Fibroblast of skin of left biceps (primary cell): ENCODE measurements at regions not wholly inside any gene's neighbourhood (a gene's known extent, or its start where the extent isn't known, plus 50 kb on each side); places are given as distances from the start of the nearest gene placed in this dataset.

Experiments
- DNase-seq, 2 experiments: peaks; one replicate each; pipeline ENCODE4 v3.0.0-alpha.2; 2013; ENCODE audit warnings: low read depth in 2 of 2

DNA sequence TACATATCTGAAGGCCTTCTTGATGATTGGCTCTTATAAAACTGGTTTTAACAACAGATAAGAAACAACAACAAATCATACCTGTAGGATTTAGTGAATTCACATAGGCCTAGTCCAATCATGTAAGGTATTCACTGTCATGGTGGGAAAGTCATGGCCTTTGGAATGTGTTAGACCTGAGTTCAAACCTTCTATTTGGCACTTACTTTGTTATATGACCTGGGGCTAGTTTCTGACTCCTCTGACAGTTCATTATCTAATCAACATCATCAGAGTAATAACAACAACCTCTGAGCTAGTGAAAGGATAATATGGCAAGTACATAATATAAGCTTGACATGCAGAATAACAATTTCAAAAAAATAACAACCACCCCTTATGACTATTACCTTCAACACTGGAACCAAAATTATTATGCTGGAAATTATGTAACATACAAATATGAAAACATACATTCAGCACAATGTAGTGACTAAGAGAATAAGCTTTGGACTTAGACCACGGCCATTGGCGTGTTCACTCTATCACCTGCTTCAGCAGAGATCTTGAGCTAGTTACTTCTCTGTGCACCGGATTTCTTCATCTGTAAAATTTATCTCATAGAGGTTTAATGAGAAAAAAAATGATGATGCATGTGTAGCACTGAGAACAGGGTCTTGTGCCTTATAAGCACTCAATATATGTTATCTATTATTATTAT lies 597.6 kb downstream of the LMO4 start:
- DNase-seq = no peak

DNA sequence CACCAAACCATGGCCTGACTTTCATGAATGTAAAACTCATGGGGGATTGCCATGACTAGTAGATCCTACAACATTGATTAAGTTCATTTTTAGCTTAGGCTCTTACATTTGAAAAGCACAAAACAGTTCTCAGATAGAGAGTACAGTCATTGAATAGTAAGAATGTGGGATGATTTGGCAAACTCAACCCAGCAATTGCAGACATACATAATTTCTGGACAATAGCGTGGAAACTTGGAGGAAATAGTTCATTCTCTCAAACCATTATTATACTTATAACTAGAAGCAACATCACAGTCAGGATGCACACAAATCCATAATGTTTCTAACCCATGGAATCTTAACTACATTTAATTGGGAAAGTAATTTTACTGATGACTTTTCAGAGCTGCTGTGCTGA lies 598.2 kb downstream of the LMO4 start:
- DNase-seq = no peak

DNA sequence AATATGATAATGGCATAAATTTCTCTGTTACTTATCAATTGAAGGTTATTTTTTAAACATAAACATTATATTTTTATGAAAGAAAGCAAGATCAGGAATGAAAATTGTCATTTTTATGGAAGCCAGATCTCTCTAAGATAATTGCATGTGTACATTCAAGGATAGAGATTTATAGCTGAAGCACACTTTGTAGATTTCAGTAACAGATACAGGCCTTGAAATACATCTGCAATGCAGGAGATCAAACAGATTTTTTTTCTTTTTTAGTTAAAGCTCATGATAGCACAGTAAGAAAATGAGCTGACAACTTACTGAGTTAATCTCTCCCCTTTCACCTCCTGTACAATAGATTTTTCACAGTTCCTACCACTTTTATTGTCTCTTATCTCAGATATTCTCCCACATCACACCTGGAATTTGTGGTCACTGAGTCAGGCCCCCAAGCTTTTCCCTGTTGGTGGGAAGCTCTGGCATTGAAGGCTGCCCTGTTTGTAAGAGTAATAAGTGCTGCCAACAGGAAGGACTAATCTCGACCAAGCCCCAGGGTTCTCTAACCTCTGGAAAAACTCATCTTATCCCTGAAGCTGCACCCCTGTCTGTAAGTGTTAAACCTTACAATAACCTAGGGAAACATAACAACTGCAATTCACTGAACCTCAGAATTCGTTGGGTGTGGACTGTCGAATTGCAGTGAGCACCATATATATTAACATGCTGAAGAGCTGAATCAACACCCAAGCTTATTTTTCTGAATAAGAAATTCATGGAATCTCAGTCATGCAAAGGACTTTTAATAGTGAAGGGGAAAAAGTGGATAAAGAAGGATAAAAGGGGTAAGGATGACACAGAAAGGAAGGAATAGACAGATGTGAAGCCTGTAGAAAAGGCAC lies 599.0 kb downstream of the LMO4 start:
- DNase-seq = no peak

DNA sequence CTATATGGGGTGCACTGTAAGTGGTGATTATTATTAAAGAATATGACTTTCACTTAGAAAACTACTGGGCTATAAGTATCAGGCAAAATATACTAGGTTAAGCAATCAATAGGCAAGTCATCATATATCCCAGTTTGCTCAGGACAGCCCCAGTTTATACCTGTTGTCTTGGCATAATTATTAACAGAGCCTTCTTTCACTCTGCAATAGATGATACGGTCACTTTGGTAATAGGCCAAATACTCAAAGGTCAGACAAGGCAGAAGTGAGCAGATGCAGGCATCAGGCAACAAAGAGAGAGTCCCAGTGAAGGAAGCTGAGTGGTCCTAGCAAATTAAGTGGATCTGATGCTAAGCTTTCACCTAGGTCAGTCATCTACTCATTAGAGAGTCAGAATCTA lies 599.9 kb downstream of the LMO4 start:
- DNase-seq = no peak

DNA sequence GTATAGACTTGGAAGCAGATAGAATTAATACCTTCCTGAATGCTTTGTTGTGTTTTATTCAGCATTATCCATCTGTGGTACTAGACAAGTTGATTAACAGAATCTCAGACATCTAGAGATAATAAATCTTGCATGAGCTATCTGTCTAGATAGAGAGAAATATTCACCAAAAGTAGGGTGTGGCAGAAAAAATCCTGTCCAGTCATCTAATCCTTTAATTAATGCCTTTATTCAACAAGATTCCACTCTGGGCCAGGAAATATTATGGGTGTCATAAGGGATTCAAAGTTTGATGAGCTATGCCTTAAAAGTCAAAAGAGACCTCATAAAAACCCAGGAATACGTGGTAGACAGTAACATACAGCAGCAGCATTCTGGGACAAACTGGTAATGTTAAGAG lies 601.2 kb downstream of the LMO4 start:
- DNase-seq = no peak

DNA sequence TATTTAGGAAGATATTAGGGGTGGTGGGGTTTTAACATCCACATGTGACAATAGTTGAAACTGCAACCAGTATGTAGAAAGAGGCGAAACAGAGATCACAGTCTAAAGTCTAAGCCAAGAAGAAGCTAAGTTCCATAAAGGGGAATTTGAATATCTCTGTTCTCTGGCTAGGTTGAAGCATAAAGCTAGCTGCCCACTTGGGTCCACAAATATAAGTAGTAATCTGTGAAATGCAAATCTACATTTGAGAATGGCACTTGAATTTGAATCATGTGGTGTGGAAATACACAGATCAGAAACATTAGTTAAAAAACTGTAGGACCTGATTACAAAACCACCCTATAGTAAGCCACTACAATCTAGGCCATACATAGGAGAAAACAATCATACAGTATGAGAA lies 602.1 kb downstream of the LMO4 start:
- DNase-seq = no peak

DNA sequence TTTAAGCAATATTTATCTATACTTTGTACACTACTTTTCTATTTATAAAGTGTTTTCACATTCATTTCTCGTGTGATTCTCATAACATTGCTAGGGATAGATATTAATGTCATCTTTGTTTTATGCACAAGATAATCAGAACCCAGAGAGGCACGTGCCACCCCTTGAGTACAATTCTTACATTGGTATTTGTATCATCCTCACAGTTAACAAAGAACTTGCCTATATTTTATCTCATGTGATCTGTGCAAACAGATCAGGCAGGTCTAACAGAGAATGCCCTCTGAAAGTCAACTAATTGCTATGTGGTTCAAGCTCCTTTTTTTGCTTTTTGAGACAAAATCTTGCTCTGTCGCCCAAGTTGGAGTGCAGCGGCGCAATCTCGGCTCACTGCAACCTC lies 604.5 kb downstream of the LMO4 start:
- no peak for DNase-seq

DNA sequence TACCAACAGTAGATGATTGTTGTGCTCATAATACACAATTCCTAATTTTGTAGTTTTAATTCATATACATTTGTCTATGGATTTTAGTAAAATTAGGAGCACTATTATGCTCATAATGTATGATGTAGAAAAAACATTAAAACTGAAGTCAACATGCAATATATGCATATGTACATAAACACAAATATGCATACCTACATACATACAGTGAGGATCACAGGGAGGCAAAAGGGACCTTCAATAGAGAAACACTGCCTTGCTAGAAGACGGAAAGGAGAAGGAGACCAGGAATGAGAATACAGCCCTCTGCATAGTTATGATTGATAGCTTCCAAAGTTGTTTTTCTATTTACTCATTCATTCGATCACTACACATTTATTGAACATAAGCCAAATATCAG lies 606.5 kb downstream of the LMO4 start:
- no peak for DNase-seq

DNA sequence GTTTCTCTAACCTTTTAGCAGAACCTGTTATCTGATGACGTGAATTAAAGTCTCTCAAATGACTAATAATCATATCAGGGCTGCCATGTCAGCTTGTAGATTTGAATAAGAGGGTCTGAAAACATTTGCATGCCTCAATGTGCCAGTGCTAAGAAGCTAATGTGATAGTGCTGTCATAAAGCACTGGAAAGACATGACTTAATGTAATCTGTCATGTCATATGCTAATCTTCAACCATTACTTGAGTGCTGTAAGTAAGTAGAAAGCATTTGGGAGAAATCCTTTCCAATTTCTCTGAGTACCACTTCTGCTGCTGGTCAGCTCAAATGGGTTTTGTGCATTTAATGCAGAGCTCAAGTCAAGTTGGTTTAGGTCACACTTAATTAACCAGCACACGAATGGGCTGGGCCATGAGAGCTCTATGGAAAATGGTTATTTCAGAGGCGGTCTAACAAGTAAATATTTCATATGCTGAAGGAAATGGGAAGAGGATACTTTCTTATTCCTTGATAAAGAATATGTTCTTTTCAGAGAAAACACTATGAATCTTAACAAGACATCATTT lies 609.2 kb downstream of the LMO4 start:
- no peak for DNase-seq

DNA sequence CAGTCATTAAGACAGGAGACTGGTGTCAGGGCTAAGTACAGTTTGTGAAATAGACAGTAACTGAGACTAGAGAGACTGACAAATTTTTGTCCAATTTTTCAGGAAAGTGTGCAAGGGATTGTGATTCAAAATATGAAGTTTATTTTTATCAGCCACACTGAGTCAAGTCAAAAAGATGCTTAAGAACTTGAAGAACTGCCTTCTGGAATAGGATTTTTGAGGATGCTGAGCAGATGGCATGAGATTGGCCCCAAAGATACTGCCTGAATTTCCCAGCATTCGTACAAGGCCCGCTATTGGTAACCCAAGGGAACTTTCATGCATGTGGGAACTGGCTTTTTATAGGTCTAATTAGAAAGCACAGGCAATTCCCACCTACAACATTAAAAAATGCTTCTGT lies 610.0 kb downstream of the LMO4 start:
- no peak for DNase-seq

DNA sequence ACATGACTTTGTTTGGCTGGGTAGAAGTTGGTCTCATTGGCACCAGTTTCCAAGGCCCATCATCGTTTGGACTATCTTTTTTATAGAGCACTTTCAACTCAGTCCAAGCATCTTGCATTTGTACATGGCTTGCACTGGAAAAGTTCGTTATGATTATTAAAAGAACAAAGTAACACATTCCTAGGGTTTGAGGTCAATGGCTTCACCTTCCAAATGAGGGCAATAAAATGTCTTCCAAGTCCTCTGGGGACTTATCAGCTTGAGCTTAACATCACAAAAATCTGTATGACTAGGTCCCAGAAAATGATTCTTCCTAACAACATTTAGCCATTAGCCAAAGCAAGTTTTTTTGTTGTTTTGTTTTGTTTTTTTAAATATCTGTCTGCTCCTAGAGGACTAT lies 610.8 kb downstream of the LMO4 start:
- DNase-seq = no peak

DNA sequence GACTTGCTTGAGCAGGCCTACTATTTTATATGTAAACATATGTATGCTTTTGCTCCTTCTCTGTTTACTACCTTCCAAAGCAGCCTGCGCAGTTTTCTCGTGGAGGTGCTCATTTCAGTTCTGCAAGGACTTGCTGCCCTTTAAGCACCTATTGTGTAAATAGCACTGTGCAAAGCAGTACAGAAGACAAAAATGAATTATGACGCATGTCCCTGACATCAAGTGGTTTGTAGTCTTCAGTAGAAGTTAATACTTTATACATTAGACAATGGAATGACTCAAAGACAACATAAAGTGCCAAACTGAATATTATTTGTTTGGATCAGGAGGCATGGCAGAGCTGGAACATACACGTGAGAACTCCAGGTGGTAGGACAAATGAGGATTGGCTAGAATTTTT lies 611.7 kb downstream of the LMO4 start:
- DNase-seq = no peak

DNA sequence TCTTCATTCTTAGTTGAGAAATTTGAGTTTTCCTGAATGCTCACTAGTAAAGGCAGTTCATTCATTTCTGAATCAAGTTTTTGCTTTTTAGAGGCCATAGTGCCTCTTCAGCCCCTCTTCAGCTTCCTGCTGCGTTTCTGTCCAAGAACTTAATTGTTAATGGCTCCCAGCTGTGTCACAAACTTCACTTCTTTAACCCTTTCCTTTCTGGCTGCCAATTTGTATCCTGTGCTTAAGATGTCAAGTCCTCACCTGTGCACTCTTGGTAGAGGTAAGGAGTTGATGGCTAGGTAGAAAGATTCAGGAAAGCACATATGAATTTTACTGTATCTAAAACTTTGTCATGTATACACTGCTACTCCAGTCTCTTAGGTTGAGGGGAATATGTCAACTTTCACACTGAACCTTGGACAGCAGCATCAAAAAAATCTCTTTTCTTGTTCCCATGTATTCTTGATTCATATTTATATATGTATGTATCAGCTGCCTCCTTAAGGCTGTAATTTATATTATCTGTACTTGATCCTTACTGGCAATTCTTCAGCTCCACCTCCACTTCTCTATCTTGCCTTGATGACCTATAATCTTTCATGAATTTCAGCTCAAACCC lies 612.8 kb downstream of the LMO4 start:
- DNase-seq = no peak

DNA sequence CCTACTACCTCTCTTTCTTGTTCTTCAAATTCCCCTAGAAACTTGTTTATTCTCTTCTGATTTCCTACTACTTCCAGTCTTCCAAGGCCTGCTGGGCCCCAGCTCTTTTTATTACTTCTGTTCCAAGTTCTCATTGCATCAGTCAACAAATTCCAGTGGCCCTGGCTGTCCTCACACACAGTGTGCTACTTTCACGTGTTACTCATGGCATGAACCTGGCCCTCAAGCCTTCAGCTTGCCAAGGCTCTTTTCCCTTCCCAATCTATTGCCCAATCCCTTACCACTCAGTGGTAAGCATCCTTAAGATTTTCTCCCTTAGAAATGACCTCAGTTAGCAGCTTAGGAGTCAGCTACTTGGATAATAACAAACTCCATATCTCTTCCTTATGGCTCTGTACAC lies 613.5 kb downstream of the LMO4 start:
- no peak for DNase-seq

DNA sequence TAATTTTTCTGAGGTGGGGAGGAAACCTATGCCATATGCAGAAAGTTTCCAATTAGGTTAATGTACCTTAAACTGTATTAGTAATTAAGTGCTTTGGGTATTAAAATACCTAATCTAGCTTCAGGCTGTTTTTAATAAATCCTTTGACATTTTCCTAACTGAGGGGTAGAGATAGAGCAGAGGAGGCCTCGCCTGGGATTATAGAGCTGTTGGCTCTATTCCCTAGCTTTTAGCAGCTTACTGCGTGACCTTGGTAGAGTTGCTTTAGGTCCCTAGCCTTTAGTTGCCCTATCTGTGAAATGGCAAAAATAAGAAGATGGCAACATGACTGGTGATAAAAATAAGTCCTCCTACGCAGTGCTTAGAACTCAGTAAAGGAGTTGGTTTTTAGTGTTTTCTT lies 621.0 kb downstream of the LMO4 start:
- no peak for DNase-seq

DNA sequence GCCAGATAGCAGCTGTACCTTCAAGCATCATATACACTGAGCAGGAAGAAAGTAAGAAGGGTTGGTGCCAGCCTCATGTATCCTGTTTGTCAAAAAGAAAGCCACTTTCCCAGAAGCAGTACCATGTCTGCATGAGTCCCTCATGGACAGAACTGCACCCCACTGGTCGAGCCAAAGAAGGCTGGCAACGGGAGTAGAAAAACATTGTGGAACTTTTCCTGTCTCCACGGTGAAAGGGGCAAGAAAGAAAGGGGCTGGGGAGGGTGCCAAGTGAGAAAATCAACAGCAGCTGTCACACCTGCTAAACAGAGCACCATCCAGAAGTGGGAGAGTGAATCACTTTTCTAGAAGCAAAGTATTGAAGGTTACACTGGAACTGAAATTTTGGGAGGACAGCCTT lies 621.7 kb downstream of the LMO4 start:
- no peak for DNase-seq

DNA sequence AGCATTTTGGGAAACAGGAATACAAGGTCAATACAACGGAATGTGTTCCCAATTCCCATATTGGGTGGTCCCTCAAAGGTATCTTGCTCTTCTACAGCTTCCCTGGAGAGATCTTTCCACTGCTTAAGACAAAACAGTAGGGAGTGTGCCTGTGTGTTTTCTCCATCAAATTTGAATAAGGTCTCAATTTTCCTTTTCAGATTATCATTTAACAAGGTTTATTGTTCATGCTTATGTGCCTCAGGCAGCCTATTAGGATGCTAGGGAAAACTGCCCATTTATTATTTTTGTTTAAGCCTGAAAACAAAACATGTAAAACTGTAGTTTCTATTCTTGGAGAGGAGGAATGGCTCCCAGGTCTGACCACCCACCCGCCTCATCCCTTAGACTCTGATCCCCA lies 622.7 kb downstream of the LMO4 start:
- DNase-seq = no peak

DNA sequence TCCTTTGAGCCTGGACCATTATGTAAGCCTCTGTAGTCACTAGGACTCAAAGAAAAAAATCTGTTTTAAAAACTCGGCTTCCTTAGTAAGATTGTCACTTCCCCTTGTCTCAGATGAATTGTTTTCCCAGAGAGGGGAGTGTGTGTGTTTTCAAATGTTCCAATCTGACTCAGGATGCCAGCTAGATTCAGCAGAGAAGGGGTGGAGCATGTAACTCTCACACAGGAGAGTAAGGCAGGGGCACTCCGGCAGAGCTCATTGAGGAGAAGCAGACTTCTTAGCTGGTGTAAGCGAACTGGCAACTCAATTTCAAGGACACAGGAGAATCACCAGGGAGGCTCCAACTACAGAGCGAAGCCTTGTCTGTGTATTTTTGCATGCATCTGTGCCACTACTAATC lies 623.2 kb downstream of the LMO4 start:
- DNase-seq = no peak

DNA sequence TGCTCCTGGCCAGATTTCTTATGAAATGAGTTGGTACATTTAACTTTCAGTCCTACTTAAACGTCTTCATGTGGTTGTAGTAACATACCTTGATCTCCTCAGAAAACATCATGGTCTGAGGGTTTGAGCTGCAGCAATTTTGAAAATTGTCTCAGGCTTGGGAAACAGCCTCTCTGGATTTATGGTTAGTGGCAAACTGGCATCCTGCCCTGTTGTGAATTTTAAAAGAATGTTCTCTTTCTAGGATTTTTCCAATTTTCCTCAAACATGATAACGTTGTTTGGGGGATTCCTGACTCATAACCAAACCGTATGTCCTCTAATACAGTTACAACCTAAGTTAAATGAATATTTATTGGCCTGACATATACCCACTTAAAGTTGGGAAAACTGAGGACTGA lies 624.4 kb downstream of the LMO4 start:
- no peak for DNase-seq

DNA sequence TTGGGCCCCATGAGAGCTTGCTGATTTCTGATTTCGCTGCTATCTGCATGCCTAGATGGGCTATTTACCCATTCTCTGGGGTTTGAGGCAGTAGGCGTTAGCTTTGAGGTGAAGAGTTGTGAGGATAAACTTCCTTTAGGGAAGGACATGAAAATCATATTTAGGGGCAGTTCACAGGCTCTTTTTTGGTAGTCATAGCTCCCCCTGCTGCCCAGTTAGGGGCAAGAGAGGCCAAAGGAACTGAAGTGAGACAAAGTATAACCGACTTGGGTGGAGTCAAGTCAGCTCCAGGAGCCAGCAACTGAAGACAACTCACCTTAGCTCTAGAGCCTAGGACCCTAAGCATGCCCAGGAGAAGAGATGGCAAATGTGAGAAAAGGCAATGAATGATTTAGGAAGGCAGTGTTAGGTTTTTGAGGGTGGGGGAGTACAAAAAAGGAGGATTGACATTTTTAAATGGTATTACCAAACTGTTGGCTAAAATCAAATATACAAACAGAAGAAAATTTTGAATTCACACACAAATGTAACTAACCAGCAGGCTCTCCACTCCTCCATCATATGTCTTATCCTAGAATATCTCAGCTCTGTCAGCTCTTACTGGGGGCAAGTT lies 625.2 kb downstream of the LMO4 start:
- peak in 1 of 2 experiments; percentile 55 for DNase-seq

DNA sequence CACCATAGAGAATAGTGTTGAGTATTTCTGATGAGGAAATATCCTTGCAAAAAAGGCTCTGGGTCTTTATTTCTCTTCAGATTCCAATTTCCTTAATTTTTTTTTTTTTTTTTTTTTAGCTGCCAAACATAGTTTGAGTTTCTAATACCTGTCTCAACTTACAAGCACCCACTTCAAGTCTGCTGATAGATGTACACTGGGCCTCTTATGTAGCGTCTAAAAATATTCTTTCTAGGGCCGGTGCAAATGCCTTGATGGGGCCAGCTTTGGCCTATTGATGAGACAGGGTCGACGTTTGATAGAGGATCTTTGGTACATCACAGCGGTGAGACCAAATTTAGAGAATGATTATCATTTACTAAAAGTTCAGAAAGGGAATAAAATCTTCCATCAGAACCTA lies 626.4 kb downstream of the LMO4 start:
- no peak for DNase-seq

DNA sequence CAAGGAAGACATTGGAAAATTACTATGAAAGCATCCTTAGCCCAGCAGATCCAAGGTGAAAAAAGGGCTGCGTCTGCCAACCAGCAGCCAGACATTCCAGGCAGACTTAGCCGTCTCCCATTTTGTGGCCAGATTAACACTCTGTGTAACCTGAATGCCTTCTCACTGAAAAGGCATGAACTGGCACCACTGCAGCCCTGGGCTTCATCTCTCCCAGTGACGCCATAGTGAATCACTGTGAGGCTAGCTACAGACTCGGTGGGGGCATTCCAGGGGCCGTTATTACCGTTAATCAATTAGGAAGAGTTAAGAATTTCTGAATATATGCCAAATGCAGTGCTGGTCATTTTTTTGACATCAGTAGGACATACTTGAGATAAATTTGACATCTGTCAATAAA lies 627.4 kb downstream of the LMO4 start:
- DNase-seq = peak; percentile 94
